ENCODE measurements at regions not wholly inside any gene's neighbourhood (a gene's known extent, or its start where the extent isn't known, plus 50 kb on each side); places are given as distances from the start of the nearest gene placed in this dataset.

- TF ChIP-seq CTCF (IDR thresholded peaks at IDR 0.05) (no peak), POLR2A (IDR thresholded peaks at IDR 0.05) (no peak)
Measured at GRCh38 chr21:25246546-25246945, 360.7 kb downstream of the MRPL39 start.
